ENCODE measurements at regions not wholly inside any gene's neighbourhood (a gene's known extent, or its start where the extent isn't known, plus 50 kb on each side); places are given as distances from the start of the nearest gene placed in this dataset.

- TF ChIP-seq CTCF (CRISPR knock-in tag; IDR thresholded peaks at IDR 0.05) (no peak), PBX2 (CRISPR knock-in tag; IDR thresholded peaks at IDR 0.05) (no peak), SMAD9 (CRISPR knock-in tag; IDR thresholded peaks at IDR 0.05) (no peak), USF2 (IDR thresholded peaks at IDR 0.05; ENCODE audit: low read depth, low read length) (no peak), USF2 (CRISPR knock-in tag; IDR thresholded peaks at IDR 0.05; ENCODE audit: borderline replicate concordance) (no peak), TBP (CRISPR knock-in tag; IDR thresholded peaks at IDR 0.05) (no peak), ESRRA (CRISPR knock-in tag; IDR thresholded peaks at IDR 0.05; ENCODE audit: low read depth) (no peak), ZBTB8A (CRISPR knock-in tag; IDR thresholded peaks at IDR 0.05; ENCODE audit: borderline replicate concordance, low read depth) (no peak), LRRFIP1 (CRISPR knock-in tag; conservative IDR thresholded peaks at IDR 0.05) (no peak), AHR (CRISPR knock-in tag; IDR thresholded peaks at IDR 0.05) (no peak), ZNF607 (CRISPR knock-in tag; IDR thresholded peaks at IDR 0.05; ENCODE audit: borderline replicate concordance) (no peak), ZNF816 (CRISPR knock-in tag; IDR thresholded peaks at IDR 0.05; ENCODE audit: borderline replicate concordance) (no peak), GABPA (IDR thresholded peaks at IDR 0.05; ENCODE audit: low read depth, low read length) (no peak), GABPA (CRISPR knock-in tag; IDR thresholded peaks at IDR 0.05; ENCODE audit: low read depth) (no peak), ETS1 (CRISPR knock-in tag; IDR thresholded peaks at IDR 0.05) (no peak)
These were observed 2023.0 kb upstream of the AGA start for GRCh38 chr4:179465131-179465797.

Data from HepG2 (cell line).